ENCODE measurements at regions not wholly inside any gene's neighbourhood (a gene's known extent, or its start where the extent isn't known, plus 50 kb on each side); places are given as distances from the start of the nearest gene placed in this dataset.

DNA sequence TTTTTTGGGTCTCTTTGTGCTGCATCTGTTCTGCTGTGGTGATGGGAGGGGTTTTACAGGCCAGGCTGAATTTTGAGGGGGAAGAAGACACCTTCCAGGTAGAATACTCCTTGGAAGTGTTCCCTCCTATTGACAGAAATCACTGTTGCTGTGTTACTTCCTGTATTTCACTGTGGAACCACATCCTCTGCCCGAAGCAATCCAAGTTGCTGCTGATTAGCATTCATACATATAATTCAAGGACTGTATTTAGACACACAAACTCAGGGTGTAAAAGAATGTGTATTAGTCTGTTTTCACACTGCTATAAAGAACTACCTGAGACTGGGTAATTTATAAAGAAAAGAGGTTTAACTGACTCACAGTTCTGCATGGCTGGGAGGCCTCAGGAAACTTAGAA, 50.6 kb upstream of the TMEM244 start:
- DNase-seq = no peak

Measured in fibroblast of skin of scalp (primary cell).